AG09319 (cell line): ENCODE measurements at regions not wholly inside any gene's neighbourhood (a gene's known extent, or its start where the extent isn't known, plus 50 kb on each side); places are given as distances from the start of the nearest gene placed in this dataset.

Source experiments
- DNase-seq: peaks from one replicate; pipeline ENCODE4 v3.0.0-alpha.2; 2010; ENCODE audit warnings: low read depth; ENCODE audit errors: extremely low read depth
- CTCF ChIP-seq: IDR thresholded peaks from 2 replicates; pipeline ENCODE4 v1.5.1; 2011; ENCODE audit warnings: low read depth, mild to moderate bottlenecking, inconsistent platforms, low read length, moderate library complexity

GRCh38 chr4:66688674-66689073 lies 856.6 kb downstream of the CENPC start:
- DNase-seq: no peak
- TF ChIP-seq CTCF: peak; percentile 17

- no peak for DNase-seq
- no peak for TF ChIP-seq CTCF
Observed at GRCh38 chr4:66687459-66687858, 857.8 kb downstream of the CENPC start.

- no peak for DNase-seq
- TF ChIP-seq CTCF: no peak
Observed at GRCh38 chr4:66681962-66682361, 863.3 kb downstream of the CENPC start.

- no peak for DNase-seq
- TF ChIP-seq CTCF: no peak
Observed at GRCh38 chr4:66667249-66667648, 878.1 kb downstream of the CENPC start.

- TF ChIP-seq CTCF: no peak
- no peak for DNase-seq
Observed at GRCh38 chr4:66662620-66663019, 882.7 kb downstream of the CENPC start.

- no peak for TF ChIP-seq CTCF
- no peak for DNase-seq
Observed at GRCh38 chr4:66658809-66659208, 886.5 kb downstream of the CENPC start.

- TF ChIP-seq CTCF: no peak
- no peak for DNase-seq
Observed at GRCh38 chr4:66655505-66655904, 889.8 kb downstream of the CENPC start.
